ENCODE measurements at regions not wholly inside any gene's neighbourhood (a gene's known extent, or its start where the extent isn't known, plus 50 kb on each side); places are given as distances from the start of the nearest gene placed in this dataset.

DNA sequence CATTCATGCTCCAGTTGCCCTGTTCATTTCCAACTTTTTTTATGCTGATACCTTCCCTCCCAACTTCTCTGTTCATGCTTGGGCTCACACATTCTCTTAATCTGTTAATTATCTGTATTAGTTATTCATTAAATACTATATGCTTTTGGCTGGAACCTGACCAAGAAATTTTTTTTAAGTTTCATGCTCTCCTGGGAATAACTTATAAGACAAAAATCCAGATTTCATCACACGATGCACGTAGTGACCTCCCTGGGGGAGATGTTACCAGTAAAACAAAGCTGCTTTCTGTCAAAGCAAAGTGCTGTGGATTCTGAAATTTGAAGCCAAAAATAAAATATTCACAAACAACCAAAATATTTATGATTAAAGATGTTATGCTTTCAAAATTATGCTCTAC is 215.0 kb upstream of the USP15 start:
- no peak for TF ChIP-seq CTCF (conservative IDR thresholded peaks at IDR 0.05 in 1 of 2, IDR thresholded peaks at IDR 0.05 in 1 of 2; ENCODE audit: extremely low read depth in 1 of 2, insufficient read depth in 1 of 2, low read depth in 1 of 2, low read length in 2 of 2)
- TF ChIP-seq EZH2 (IDR thresholded peaks at IDR 0.05; ENCODE audit: borderline replicate concordance, low read length), result no peak

All from mammary epithelial cell (primary cell).